ENCODE measurements at regions not wholly inside any gene's neighbourhood (a gene's known extent, or its start where the extent isn't known, plus 50 kb on each side); places are given as distances from the start of the nearest gene placed in this dataset.

GRCh38 chr3:4232798-4233197 lies 70.4 kb upstream of the SETMAR start:
- no peaks in the 10 kb centered on the region for H3K79me2 ChIP-seq (ENCODE audit: insufficient read depth)
- no peak overlapping the region for H3K4me2 ChIP-seq
- H3K27ac ChIP-seq (ENCODE audit: low read depth in 2 of 2, low read length in 1 of 2): no peak overlapping the region
- no peaks in the 10 kb centered on the region for H3K9me3 ChIP-seq
- no peak overlapping the region for H3K9ac ChIP-seq
- 33% methylated on average over 3 of the region's 3 CpGs for WGBS (ENCODE audit: low lambda C conversion rate)
- H3F3A ChIP-seq (replicated peaks; ENCODE audit: insufficient read depth): no peaks in the 10 kb centered on the region
- POLR2A ChIA-PET: no interaction called here
- no peak overlapping the region for H2AFZ ChIP-seq (ENCODE audit: low read depth)
- CTCF ChIA-PET: no interaction called here
- DNase-seq: no peak
- no peaks in the 10 kb centered on the region for H3K36me3 ChIP-seq (replicated peaks in 1 of 2; ENCODE audit: control insufficient read depth in 1 of 2, insufficient read depth in 2 of 2, low read length in 1 of 2)
- H3K4me1 ChIP-seq (ENCODE audit: control insufficient read depth in 1 of 2, insufficient read depth in 2 of 2, low read depth in 1 of 2, low read length in 1 of 2): no peaks in the 10 kb centered on the region
- no peaks in the 10 kb centered on the region for H3K27me3 ChIP-seq (ENCODE audit: insufficient read depth)
- H4K20me1 ChIP-seq (ENCODE audit: insufficient read depth): no peaks in the 10 kb centered on the region
- H3K9me2 ChIP-seq: no peaks in the 10 kb centered on the region
- H3K4me3 ChIP-seq (ENCODE audit: low read depth in 2 of 2, low read length in 1 of 2): no peak overlapping the region
- TF ChIP-seq FOXM1 (IDR thresholded peaks at IDR 0.05; ENCODE audit: low read depth) (no peak), EP300 (IDR thresholded peaks at IDR 0.05; ENCODE audit: borderline replicate concordance in 1 of 2, low read depth in 1 of 2, low read length in 1 of 2) (no peak), USF2 (IDR thresholded peaks at IDR 0.05; ENCODE audit: borderline replicate concordance, low read depth, low read length) (no peak), SMC3 (IDR thresholded peaks at IDR 0.05; ENCODE audit: low read depth, low read length) (no peak), POLR2AphosphoS5 (IDR thresholded peaks at IDR 0.05; ENCODE audit: low read depth, low read length) (no peak), MAX (IDR thresholded peaks at IDR 0.05; ENCODE audit: low read depth) (no peak), CHD2 (IDR thresholded peaks at IDR 0.05; ENCODE audit: low read length, partially characterized antibody) (no peak), MEF2A (IDR thresholded peaks at IDR 0.05; ENCODE audit: borderline replicate concordance, low read depth) (no peak), TAF1 (IDR thresholded peaks at IDR 0.05; ENCODE audit: borderline replicate concordance, low read depth, low read length) (no peak), FOXJ3 (CRISPR knock-in tag; IDR thresholded peaks at IDR 0.05) (no peak), NFIC (IDR thresholded peaks at IDR 0.05; ENCODE audit: borderline replicate concordance) (no peak)

DNA sequence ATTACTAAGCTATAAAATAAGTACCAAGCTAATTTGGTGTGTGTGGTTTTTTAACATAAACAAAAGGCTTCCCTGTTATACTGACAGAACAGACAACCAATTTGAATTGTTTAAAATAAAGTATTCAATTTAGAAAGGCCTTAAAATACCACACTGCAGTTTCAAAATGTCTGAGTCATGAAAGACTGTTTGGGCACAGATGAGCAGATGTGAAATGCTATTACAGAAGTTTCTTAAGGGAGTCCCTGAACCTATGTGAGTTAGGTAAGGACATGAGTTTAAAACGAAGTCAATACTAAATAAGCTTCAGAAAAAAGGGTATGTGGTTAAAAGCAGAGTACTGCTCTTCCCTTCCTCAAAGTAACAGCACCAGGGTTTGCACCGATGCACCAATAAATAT lies 69.7 kb upstream of the SETMAR start:
- Histone ChIP-seq H3K36me3 (replicated peaks in 1 of 2; ENCODE audit: control insufficient read depth in 1 of 2, insufficient read depth in 2 of 2, low read length in 1 of 2) (no peaks in the 10 kb centered on the region), H3K27ac (ENCODE audit: low read depth in 2 of 2, low read length in 1 of 2) (no peak overlapping the region), H3F3A (replicated peaks; ENCODE audit: insufficient read depth) (no peaks in the 10 kb centered on the region), H3K27me3 (ENCODE audit: insufficient read depth) (no peaks in the 10 kb centered on the region), H3K4me2 (no peak overlapping the region), H3K9me3 (no peaks in the 10 kb centered on the region), H4K20me1 (ENCODE audit: insufficient read depth) (no peaks in the 10 kb centered on the region), H3K4me1 (ENCODE audit: control insufficient read depth in 1 of 2, insufficient read depth in 2 of 2, low read depth in 1 of 2, low read length in 1 of 2) (no peaks in the 10 kb centered on the region), H3K4me3 (ENCODE audit: low read depth in 2 of 2, low read length in 1 of 2) (no peak overlapping the region), H3K9me2 (no peaks in the 10 kb centered on the region), H3K79me2 (ENCODE audit: insufficient read depth) (no peaks in the 10 kb centered on the region), H3K9ac (no peak overlapping the region), H2AFZ (ENCODE audit: low read depth) (no peak overlapping the region)
- WGBS (ENCODE audit: low lambda C conversion rate): 18% methylated on average over 2 of the region's 2 CpGs
- DNase-seq: no peak
- TF ChIP-seq RFX5 (IDR thresholded peaks at IDR 0.05; ENCODE audit: low read length) (no peak), NRF1 (IDR thresholded peaks at IDR 0.05; ENCODE audit: low read depth, low read length) (no peak), CHD2 (IDR thresholded peaks at IDR 0.05; ENCODE audit: low read length, partially characterized antibody) (no peak), ELF1 (IDR thresholded peaks at IDR 0.05) (no peak), MEF2A (IDR thresholded peaks at IDR 0.05; ENCODE audit: borderline replicate concordance, low read depth) (no peak), IRF3 (IDR thresholded peaks at IDR 0.05; ENCODE audit: low read depth, low read length) (no peak)
- ChIA-PET POLR2A (no interaction called here), CTCF (no interaction called here)
